SK-N-SH (cell line): ENCODE measurements at regions not wholly inside any gene's neighbourhood (a gene's known extent, or its start where the extent isn't known, plus 50 kb on each side); places are given as distances from the start of the nearest gene placed in this dataset.

Experiments used
- CTCF ChIA-PET: fragments of 300-600, 350-600 bp; formaldehyde crosslinking; extraction: SDS; loops from one replicate; lab custom pipeline; 2021; lab: Yijun Ruan, JAX
- POLR2A ChIA-PET: fragments of 350-600 bp; sonication (Branson Sonifier 250); formaldehyde crosslinking; extraction: SDS; loops from one replicate; lab custom pipeline; 2020; ENCODE audit warnings: antibody characterized with exemption, inconsistent platforms; lab: Yijun Ruan, JAX
- DNase-seq: peaks from one replicate; pipeline ENCODE4 v3.0.0; 2012
- H2AFZ ChIP-seq: fragments of 200-600 bp; sonication (generic); 2 replicates; pipeline ENCODE4 v1.8.1; 2016; ENCODE audit warnings: antibody characterized with exemption, mild to moderate bottlenecking, low read depth
- H3F3A ChIP-seq: fragments of 200-600 bp; sonication (generic); replicated peaks from 2 replicates; pipeline ENCODE3; 2016; ENCODE audit warnings: antibody characterized with exemption, mild to moderate bottlenecking; ENCODE audit not compliant: insufficient read depth
- H3K27ac ChIP-seq, 2 experiments: fragments of 200-500 bp in 1 of 2; fragments of 200-600 bp in 1 of 2; sonication (Bioruptor generic) in 1 of 2; sonication (generic), shearing (Covaris generic) in 1 of 2; 2 replicates each; pipeline versions ENCODE4 v1.5.1 to v1.6.1; 2014 to 2016; ENCODE audit warnings: low read depth in 2 of 2, inconsistent platforms in 1 of 2, low read length in 1 of 2, mild to moderate bottlenecking in 1 of 2, mixed read lengths in 1 of 2
- H3K27me3 ChIP-seq: fragments of 200-600 bp; sonication (generic), shearing (Covaris generic); 2 replicates; pipeline ENCODE4 v1.6.1; 2016; ENCODE audit warnings: mixed run types; ENCODE audit not compliant: insufficient read depth
- H3K36me3 ChIP-seq, 2 experiments: fragments of 200-500 bp in 1 of 2; fragments of 200-600 bp in 1 of 2; sonication (Bioruptor generic) in 1 of 2; sonication (generic) in 1 of 2; replicated peaks in 1 of 2; 2 replicates each; pipeline versions ENCODE3 to v1.5.1; 2014 to 2016; ENCODE audit warnings: low read length in 1 of 2, mild to moderate bottlenecking in 1 of 2; ENCODE audit not compliant: insufficient read depth in 2 of 2, control insufficient read depth in 1 of 2
- H3K4me1 ChIP-seq, 2 experiments: fragments of 200-500 bp in 1 of 2; fragments of 200-600 bp in 1 of 2; sonication (Bioruptor generic) in 1 of 2; sonication (generic), shearing (Covaris generic) in 1 of 2; 2 replicates each; pipeline versions ENCODE4 v1.5.1 to v1.6.1; 2014 to 2016; ENCODE audit warnings: low read depth in 1 of 2, low read length in 1 of 2, mixed run types in 1 of 2; ENCODE audit not compliant: insufficient read depth in 2 of 2, control insufficient read depth in 1 of 2
- H3K4me2 ChIP-seq: fragments of 200-600 bp; sonication (generic), shearing (Covaris generic); 2 replicates; pipeline ENCODE4 v1.6.1; 2017; ENCODE audit warnings: mixed run types
- H3K4me3 ChIP-seq, 2 experiments: fragments of 200-500 bp in 1 of 2; fragments of 200-600 bp in 1 of 2; sonication (Bioruptor generic) in 1 of 2; sonication (generic), shearing (Covaris generic) in 1 of 2; 2 replicates each; pipeline versions ENCODE4 v1.5.1 to v1.8.1; 2014 to 2016; ENCODE audit warnings: low read depth in 2 of 2, inconsistent platforms in 1 of 2, low read length in 1 of 2, mild to moderate bottlenecking in 1 of 2, mixed read lengths in 1 of 2, moderate library complexity in 1 of 2
- H3K79me2 ChIP-seq: fragments of 200-600 bp; sonication (generic); 2 replicates; pipeline ENCODE4 v1.8.1; 2017; ENCODE audit warnings: mild to moderate bottlenecking; ENCODE audit not compliant: insufficient read depth
- H3K9ac ChIP-seq: fragments of 200-600 bp; sonication (generic); 2 replicates; pipeline ENCODE4 v1.6.1; 2017; ENCODE audit warnings: mixed run types
- H3K9me2 ChIP-seq: fragments of 200-600 bp; sonication (generic); 2 replicates; pipeline ENCODE4 v1.6.1; 2017; ENCODE audit warnings: mixed run types
- H3K9me3 ChIP-seq: fragments of 200-600 bp; sonication (generic); 2 replicates; pipeline ENCODE4 v1.6.1; 2017; ENCODE audit warnings: mixed run types, mild to moderate bottlenecking, moderate library complexity
- H4K20me1 ChIP-seq: fragments of 200-600 bp; sonication (generic); 2 replicates; pipeline ENCODE4 v1.6.1; 2017; ENCODE audit warnings: mild to moderate bottlenecking, mixed run types; ENCODE audit not compliant: insufficient read depth
- ELF1 ChIP-seq: IDR thresholded peaks from 2 replicates; pipeline ENCODE4 v1.4.0; 2012
- EP300 ChIP-seq, 2 experiments: IDR thresholded peaks; 2 replicates each; pipeline versions ENCODE4 v1.4.0 to v1.6.1; 2012; ENCODE audit warnings: borderline replicate concordance in 1 of 2, low read depth in 1 of 2, low read length in 1 of 2
- EZH2phosphoT487 ChIP-seq: fragments of 200-600 bp; sonication (generic); IDR thresholded peaks from 2 replicates; pipeline ENCODE4 v1.6.1; 2017; ENCODE audit warnings: low read depth, mixed run types, mild to moderate bottlenecking, antibody characterized with exemption, moderate library complexity, borderline replicate concordance
- FOSL2 ChIP-seq: IDR thresholded peaks from 2 replicates; pipeline ENCODE4 v1.4.0; 2012; ENCODE audit warnings: low read depth, mild to moderate bottlenecking, moderate library complexity, borderline replicate concordance
- GATA2 ChIP-seq: sonication (generic); formaldehyde crosslinking; IDR thresholded peaks from 2 replicates; pipeline ENCODE4 v1.5.0; 2020; ENCODE audit warnings: mild to moderate bottlenecking, missing genetic modification reagents
- JUND ChIP-seq: IDR thresholded peaks from 2 replicates; pipeline ENCODE4 v1.4.0; 2012
- MEF2A ChIP-seq: IDR thresholded peaks from 2 replicates; pipeline ENCODE4 v1.4.0; 2012; ENCODE audit warnings: low read depth, borderline replicate concordance
- NFIC ChIP-seq: IDR thresholded peaks from 2 replicates; pipeline ENCODE4 v1.4.0; 2012; ENCODE audit warnings: borderline replicate concordance
- POLR2AphosphoS5 ChIP-seq: IDR thresholded peaks from 2 replicates; pipeline ENCODE4 v1.6.1; 2012; ENCODE audit warnings: low read depth, low read length
- RFX5 ChIP-seq: IDR thresholded peaks from 2 replicates; pipeline ENCODE4 v1.6.1; 2012; ENCODE audit warnings: mild to moderate bottlenecking, improper control_type of control experiment, low read length
- RXRA ChIP-seq: IDR thresholded peaks from 2 replicates; pipeline ENCODE4 v1.4.0; 2012; ENCODE audit warnings: low read depth, mild to moderate bottlenecking, borderline replicate concordance
- SIN3A ChIP-seq: IDR thresholded peaks from 2 replicates; pipeline ENCODE4 v1.6.1; 2012; ENCODE audit warnings: low read depth, mild to moderate bottlenecking, low read length, moderate library complexity, borderline replicate concordance
- TCF12 ChIP-seq: IDR thresholded peaks from 2 replicates; pipeline ENCODE4 v1.4.0; 2012
- TEAD4 ChIP-seq: IDR thresholded peaks from 2 replicates; pipeline ENCODE4 v1.4.0; 2012; ENCODE audit warnings: mild to moderate bottlenecking, borderline replicate concordance; ENCODE audit not compliant: insufficient read depth
- YY1 ChIP-seq: IDR thresholded peaks from 2 replicates; pipeline ENCODE4 v1.4.0; 2012; ENCODE audit warnings: low read depth, mild to moderate bottlenecking
- WGBS: methylation state at CpG from one replicate; pipeline ENCODE4 v1.1.6; 2017; ENCODE audit warnings: low lambda C conversion rate; 5-methylcytosine and 5-hydroxymethylcytosine counted together
- TF ChIP-seq, protein P1 (sequence below): IDR thresholded peaks from 2 replicates; pipeline ENCODE4 v1.4.0; 2012; ENCODE audit warnings: low read depth, borderline replicate concordance
- TF ChIP-seq, protein P2 (sequence below): IDR thresholded peaks from 2 replicates; pipeline ENCODE4 v1.6.1; 2012; ENCODE audit warnings: mild to moderate bottlenecking, low read depth, low read length, moderate library complexity
- TF ChIP-seq, protein P3 (sequence below): IDR thresholded peaks from 2 replicates; pipeline ENCODE4 v1.4.0; 2012; ENCODE audit warnings: low read depth, borderline replicate concordance
- TF ChIP-seq, protein P4 (sequence below): IDR thresholded peaks from 2 replicates; pipeline ENCODE4 v1.4.0; 2012; ENCODE audit warnings: low read depth
- TF ChIP-seq, protein P5 (sequence below): IDR thresholded peaks from 2 replicates; pipeline ENCODE4; 2012

DNA sequence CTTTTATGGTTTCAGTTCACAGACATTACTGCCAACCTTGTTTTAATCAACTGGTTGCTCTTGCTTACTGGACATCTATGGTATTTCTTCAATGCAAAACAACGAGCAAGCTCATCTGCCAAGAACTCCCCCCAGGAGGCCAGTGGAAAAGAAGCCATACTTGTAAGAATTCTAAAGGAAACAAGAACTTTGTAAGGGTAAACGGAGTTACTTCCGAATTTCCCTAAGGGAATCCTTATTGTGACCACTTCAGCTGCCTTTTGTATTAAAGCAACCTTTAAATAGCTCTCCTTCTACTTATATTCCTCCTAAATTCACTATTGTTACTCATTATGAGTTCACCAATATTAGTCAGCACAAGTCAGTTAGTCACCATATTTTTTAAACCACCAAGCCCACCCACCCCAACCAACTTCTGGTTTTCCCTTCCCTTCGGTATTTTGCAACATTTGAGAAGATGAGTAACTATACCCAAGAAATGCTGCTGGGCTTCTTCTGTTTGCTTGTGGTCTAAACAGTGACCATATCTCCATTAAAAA lies 602.8 kb upstream of the DIPK2B start:
- H3K79me2 ChIP-seq = peaks cover 76% of the 10 kb centered on the region
- no peak for TF ChIP-seq GATA2 (CRISPR knock-in tag)
- 0 out of 2 replicates have a peak, but pooled peaks have one; percentile 40 for TF ChIP-seq SIN3A
- peak; percentile 77 for TF ChIP-seq POLR2AphosphoS5
- TF ChIP-seq, protein P1, sequence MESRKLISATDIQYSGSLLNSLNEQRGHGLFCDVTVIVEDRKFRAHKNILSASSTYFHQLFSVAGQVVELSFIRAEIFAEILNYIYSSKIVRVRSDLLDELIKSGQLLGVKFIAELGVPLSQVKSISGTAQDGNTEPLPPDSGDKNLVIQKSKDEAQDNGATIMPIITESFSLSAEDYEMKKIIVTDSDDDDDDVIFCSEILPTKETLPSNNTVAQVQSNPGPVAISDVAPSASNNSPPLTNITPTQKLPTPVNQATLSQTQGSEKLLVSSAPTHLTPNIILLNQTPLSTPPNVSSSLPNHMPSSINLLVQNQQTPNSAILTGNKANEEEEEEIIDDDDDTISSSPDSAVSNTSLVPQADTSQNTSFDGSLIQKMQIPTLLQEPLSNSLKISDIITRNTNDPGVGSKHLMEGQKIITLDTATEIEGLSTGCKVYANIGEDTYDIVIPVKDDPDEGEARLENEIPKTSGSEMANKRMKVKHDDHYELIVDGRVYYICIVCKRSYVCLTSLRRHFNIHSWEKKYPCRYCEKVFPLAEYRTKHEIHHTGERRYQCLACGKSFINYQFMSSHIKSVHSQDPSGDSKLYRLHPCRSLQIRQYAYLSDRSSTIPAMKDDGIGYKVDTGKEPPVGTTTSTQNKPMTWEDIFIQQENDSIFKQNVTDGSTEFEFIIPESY = peak; percentile 47; the same call in 1 of the 2 replicates
- TF ChIP-seq, protein P2, sequence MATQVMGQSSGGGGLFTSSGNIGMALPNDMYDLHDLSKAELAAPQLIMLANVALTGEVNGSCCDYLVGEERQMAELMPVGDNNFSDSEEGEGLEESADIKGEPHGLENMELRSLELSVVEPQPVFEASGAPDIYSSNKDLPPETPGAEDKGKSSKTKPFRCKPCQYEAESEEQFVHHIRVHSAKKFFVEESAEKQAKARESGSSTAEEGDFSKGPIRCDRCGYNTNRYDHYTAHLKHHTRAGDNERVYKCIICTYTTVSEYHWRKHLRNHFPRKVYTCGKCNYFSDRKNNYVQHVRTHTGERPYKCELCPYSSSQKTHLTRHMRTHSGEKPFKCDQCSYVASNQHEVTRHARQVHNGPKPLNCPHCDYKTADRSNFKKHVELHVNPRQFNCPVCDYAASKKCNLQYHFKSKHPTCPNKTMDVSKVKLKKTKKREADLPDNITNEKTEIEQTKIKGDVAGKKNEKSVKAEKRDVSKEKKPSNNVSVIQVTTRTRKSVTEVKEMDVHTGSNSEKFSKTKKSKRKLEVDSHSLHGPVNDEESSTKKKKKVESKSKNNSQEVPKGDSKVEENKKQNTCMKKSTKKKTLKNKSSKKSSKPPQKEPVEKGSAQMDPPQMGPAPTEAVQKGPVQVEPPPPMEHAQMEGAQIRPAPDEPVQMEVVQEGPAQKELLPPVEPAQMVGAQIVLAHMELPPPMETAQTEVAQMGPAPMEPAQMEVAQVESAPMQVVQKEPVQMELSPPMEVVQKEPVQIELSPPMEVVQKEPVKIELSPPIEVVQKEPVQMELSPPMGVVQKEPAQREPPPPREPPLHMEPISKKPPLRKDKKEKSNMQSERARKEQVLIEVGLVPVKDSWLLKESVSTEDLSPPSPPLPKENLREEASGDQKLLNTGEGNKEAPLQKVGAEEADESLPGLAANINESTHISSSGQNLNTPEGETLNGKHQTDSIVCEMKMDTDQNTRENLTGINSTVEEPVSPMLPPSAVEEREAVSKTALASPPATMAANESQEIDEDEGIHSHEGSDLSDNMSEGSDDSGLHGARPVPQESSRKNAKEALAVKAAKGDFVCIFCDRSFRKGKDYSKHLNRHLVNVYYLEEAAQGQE = no peak
- TF ChIP-seq RFX5 = no peak
- no peak for TF ChIP-seq EZH2phosphoT487
- peak; percentile 94 for TF ChIP-seq MEF2A
- peak; percentile 84 for TF ChIP-seq JUND
- TF ChIP-seq, protein P3, sequence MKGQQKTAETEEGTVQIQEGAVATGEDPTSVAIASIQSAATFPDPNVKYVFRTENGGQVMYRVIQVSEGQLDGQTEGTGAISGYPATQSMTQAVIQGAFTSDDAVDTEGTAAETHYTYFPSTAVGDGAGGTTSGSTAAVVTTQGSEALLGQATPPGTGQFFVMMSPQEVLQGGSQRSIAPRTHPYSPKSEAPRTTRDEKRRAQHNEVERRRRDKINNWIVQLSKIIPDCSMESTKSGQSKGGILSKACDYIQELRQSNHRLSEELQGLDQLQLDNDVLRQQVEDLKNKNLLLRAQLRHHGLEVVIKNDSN = no peak
- peak; percentile 59; the same call in 1 of the 2 replicates for TF ChIP-seq NFIC
- peak; percentile 64; the same call in 1 of the 2 replicates for TF ChIP-seq TEAD4
- TF ChIP-seq ELF1 = no peak
- TF ChIP-seq, protein P4, sequence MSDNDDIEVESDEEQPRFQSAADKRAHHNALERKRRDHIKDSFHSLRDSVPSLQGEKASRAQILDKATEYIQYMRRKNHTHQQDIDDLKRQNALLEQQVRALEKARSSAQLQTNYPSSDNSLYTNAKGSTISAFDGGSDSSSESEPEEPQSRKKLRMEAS = peak; percentile 24; the same call in 1 of the 2 replicates
- TF ChIP-seq TCF12 = peak; percentile 82
- TF ChIP-seq RXRA = peak; percentile 69; the same call in 1 of the 2 replicates
- TF ChIP-seq YY1 = peak; percentile 66; the same call in 1 of the 2 replicates
- peak in 1 of 2 experiments; percentile 91; a peak in 2 of 4 replicates for TF ChIP-seq EP300 (IDR thresholded peaks at IDR 0.05; ENCODE audit: borderline replicate concordance in 1 of 2, low read depth in 1 of 2, low read length in 1 of 2)
- TF ChIP-seq, protein P5, sequence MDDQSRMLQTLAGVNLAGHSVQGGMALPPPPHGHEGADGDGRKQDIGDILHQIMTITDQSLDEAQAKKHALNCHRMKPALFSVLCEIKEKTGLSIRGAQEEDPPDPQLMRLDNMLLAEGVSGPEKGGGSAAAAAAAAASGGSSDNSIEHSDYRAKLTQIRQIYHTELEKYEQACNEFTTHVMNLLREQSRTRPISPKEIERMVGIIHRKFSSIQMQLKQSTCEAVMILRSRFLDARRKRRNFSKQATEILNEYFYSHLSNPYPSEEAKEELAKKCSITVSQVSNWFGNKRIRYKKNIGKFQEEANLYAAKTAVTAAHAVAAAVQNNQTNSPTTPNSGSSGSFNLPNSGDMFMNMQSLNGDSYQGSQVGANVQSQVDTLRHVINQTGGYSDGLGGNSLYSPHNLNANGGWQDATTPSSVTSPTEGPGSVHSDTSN = peak; percentile 59
- TF ChIP-seq FOSL2 = peak; percentile 96
- peak overlapping the region; percentile 76; the same call in 1 of the 2 replicates for H3K4me2 ChIP-seq
- H3K4me1 ChIP-seq = peaks cover 2 to 33% of the 10 kb centered on the region in 2 experiments
- under 1% methylated on average over 4 of the region's 4 CpGs for WGBS
- no peaks in the 10 kb centered on the region for H3K27me3 ChIP-seq
- H2AFZ ChIP-seq = no peak overlapping the region
- no peak for DNase-seq
- H3K9ac ChIP-seq = peak overlapping the region; percentile 89
- POLR2A ChIA-PET = no interaction called here
- H3K4me3 ChIP-seq = peak overlapping the region; percentile 24 to 54; a peak in 3 of 4 replicates
- CTCF ChIA-PET = interaction anchor here (0.6 kb wide), 1 partner anchor 1424 kb away, joined by 3 read pairs; no protein-coding TSS in a partner anchor
- no peaks in the 10 kb centered on the region for H3K9me3 ChIP-seq
- no peaks in the 10 kb centered on the region for H3K9me2 ChIP-seq
- peaks cover 0 to 2% of the 10 kb centered on the region in 2 experiments for H3K36me3 ChIP-seq
- H3K27ac ChIP-seq = peak overlapping the region; percentile 74 to 97
- no peaks in the 10 kb centered on the region for H4K20me1 ChIP-seq
- peaks cover 65% of the 10 kb centered on the region for H3F3A ChIP-seq
